ENCODE measurements at regions not wholly inside any gene's neighbourhood (a gene's known extent, or its start where the extent isn't known, plus 50 kb on each side); places are given as distances from the start of the nearest gene placed in this dataset.

- intact Hi-C loops (cut with DNase I), result no loop called here
- DNase-seq (ENCODE audit: extremely low spot score in 2 of 2), result no peak
- no peaks in the 10 kb centered on the region for H3K4me1 ChIP-seq
- no peak for TF ChIP-seq POLR2AphosphoS5 (IDR thresholded peaks at IDR 0.05; ENCODE audit: insufficient read depth in 1 of 2, low read depth in 1 of 2)
- H3K36me3 ChIP-seq, result no peaks in the 10 kb centered on the region
- no peaks in the 10 kb centered on the region for H3K9me3 ChIP-seq
- no peaks in the 10 kb centered on the region for H3K27me3 ChIP-seq
- no peak overlapping the region for H3K27ac ChIP-seq
- no peak overlapping the region for H3K4me3 ChIP-seq
Observed at GRCh38 chr6:145275787-145276186, 459.5 kb downstream of the EPM2A start.

- no peak for DNase-seq (ENCODE audit: extremely low spot score in 2 of 2)
- Histone ChIP-seq H3K4me3 (no peak overlapping the region), H3K9me3 (no peaks in the 10 kb centered on the region), H3K4me1 (no peaks in the 10 kb centered on the region), H3K27ac (no peak overlapping the region), H3K36me3 (no peaks in the 10 kb centered on the region), H3K27me3 (no peaks in the 10 kb centered on the region)
- TF ChIP-seq POLR2A (IDR thresholded peaks at IDR 0.05) (no peak), CTCF (IDR thresholded peaks at IDR 0.05) (no peak), POLR2AphosphoS5 (IDR thresholded peaks at IDR 0.05; ENCODE audit: insufficient read depth in 1 of 2, low read depth in 1 of 2) (no peak)
- intact Hi-C loops (cut with DNase I), result no loop called here
Observed at GRCh38 chr6:145276756-145277155, 458.6 kb downstream of the EPM2A start.

- no peaks in the 10 kb centered on the region for H3K9me3 ChIP-seq
- H3K36me3 ChIP-seq, result no peaks in the 10 kb centered on the region
- H3K27me3 ChIP-seq, result no peaks in the 10 kb centered on the region
- no peak for DNase-seq (ENCODE audit: extremely low spot score in 2 of 2)
- no peak overlapping the region for H3K27ac ChIP-seq
- intact Hi-C loops (cut with DNase I), result no loop called here
- H3K4me1 ChIP-seq, result no peaks in the 10 kb centered on the region
- H3K4me3 ChIP-seq, result no peak overlapping the region
- no peak for TF ChIP-seq POLR2AphosphoS5 (IDR thresholded peaks at IDR 0.05; ENCODE audit: insufficient read depth in 1 of 2, low read depth in 1 of 2)
- TF ChIP-seq CTCF (IDR thresholded peaks at IDR 0.05), result no peak
- TF ChIP-seq POLR2A (IDR thresholded peaks at IDR 0.05), result no peak
Observed at GRCh38 chr6:145277358-145278086, 457.8 kb downstream of the EPM2A start.

GRCh38 chr6:145278163-145278807, 457.0 kb downstream of the EPM2A start:
- Histone ChIP-seq H3K9me3 (no peaks in the 10 kb centered on the region), H3K4me3 (no peak overlapping the region), H3K27me3 (no peaks in the 10 kb centered on the region), H3K27ac (no peak overlapping the region), H3K36me3 (no peaks in the 10 kb centered on the region), H3K4me1 (no peaks in the 10 kb centered on the region)
- intact Hi-C loops (cut with DNase I), result no loop called here
- TF ChIP-seq POLR2AphosphoS5 (IDR thresholded peaks at IDR 0.05; ENCODE audit: insufficient read depth in 1 of 2, low read depth in 1 of 2) (no peak), POLR2A (IDR thresholded peaks at IDR 0.05) (no peak), CTCF (IDR thresholded peaks at IDR 0.05) (no peak)
- DNase-seq (ENCODE audit: extremely low spot score in 2 of 2), result no peak

GRCh38 chr6:145279551-145279950, 455.8 kb downstream of the EPM2A start:
- H3K9me3 ChIP-seq, result no peaks in the 10 kb centered on the region

More at GRCh38 chr6:145279551-145279950, 455.8 kb downstream of the EPM2A start:
- intact Hi-C loops (cut with DNase I), result no loop called here
- Histone ChIP-seq H3K27ac (no peak overlapping the region), H3K4me1 (no peaks in the 10 kb centered on the region), H3K27me3 (no peaks in the 10 kb centered on the region), H3K4me3 (no peak overlapping the region), H3K36me3 (no peaks in the 10 kb centered on the region)
- no peak for DNase-seq (ENCODE audit: extremely low spot score in 2 of 2)
- TF ChIP-seq CTCF (IDR thresholded peaks at IDR 0.05) (no peak), POLR2AphosphoS5 (IDR thresholded peaks at IDR 0.05; ENCODE audit: insufficient read depth in 1 of 2, low read depth in 1 of 2) (no peak), POLR2A (IDR thresholded peaks at IDR 0.05) (no peak)

All from vagina (tissue), 2 donors.